ENCODE measurements at regions not wholly inside any gene's neighbourhood (a gene's known extent, or its start where the extent isn't known, plus 50 kb on each side); places are given as distances from the start of the nearest gene placed in this dataset.

DNA sequence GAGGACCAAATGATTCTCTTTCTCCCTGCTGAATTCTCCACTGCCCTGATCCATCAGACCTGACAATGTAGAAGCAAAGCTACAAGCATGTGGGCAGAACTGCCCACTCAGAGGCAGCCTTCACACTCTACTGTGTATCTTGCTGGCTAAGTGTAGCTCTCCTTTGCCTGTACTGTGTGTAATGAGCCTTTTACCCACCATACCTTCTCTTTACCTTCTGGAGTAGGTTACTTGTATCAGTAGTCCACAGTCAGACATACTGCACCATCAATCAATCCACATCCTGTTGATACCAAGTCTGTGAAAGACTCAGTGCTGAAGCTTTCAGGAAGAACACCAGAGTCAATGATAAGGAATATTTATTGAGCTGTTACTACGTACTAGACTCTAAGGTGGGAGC lies 440.7 kb upstream of the ARHGEF26 start (continued):
- TF ChIP-seq, protein P1, sequence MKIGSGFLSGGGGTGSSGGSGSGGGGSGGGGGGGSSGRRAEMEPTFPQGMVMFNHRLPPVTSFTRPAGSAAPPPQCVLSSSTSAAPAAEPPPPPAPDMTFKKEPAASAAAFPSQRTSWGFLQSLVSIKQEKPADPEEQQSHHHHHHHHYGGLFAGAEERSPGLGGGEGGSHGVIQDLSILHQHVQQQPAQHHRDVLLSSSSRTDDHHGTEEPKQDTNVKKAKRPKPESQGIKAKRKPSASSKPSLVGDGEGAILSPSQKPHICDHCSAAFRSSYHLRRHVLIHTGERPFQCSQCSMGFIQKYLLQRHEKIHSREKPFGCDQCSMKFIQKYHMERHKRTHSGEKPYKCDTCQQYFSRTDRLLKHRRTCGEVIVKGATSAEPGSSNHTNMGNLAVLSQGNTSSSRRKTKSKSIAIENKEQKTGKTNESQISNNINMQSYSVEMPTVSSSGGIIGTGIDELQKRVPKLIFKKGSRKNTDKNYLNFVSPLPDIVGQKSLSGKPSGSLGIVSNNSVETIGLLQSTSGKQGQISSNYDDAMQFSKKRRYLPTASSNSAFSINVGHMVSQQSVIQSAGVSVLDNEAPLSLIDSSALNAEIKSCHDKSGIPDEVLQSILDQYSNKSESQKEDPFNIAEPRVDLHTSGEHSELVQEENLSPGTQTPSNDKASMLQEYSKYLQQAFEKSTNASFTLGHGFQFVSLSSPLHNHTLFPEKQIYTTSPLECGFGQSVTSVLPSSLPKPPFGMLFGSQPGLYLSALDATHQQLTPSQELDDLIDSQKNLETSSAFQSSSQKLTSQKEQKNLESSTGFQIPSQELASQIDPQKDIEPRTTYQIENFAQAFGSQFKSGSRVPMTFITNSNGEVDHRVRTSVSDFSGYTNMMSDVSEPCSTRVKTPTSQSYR (CRISPR knock-in tag; IDR thresholded peaks at IDR 0.05), result no peak
- TF ChIP-seq, protein P2, sequence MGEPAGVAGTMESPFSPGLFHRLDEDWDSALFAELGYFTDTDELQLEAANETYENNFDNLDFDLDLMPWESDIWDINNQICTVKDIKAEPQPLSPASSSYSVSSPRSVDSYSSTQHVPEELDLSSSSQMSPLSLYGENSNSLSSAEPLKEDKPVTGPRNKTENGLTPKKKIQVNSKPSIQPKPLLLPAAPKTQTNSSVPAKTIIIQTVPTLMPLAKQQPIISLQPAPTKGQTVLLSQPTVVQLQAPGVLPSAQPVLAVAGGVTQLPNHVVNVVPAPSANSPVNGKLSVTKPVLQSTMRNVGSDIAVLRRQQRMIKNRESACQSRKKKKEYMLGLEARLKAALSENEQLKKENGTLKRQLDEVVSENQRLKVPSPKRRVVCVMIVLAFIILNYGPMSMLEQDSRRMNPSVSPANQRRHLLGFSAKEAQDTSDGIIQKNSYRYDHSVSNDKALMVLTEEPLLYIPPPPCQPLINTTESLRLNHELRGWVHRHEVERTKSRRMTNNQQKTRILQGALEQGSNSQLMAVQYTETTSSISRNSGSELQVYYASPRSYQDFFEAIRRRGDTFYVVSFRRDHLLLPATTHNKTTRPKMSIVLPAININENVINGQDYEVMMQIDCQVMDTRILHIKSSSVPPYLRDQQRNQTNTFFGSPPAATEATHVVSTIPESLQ (CRISPR knock-in tag; IDR thresholded peaks at IDR 0.05), result no peak
- TF ChIP-seq ZNF416 (CRISPR knock-in tag; IDR thresholded peaks at IDR 0.05), result no peak
- no peak for TF ChIP-seq TP53 (CRISPR knock-in tag; IDR thresholded peaks at IDR 0.05)
- no peak for TF ChIP-seq ZNF425 (CRISPR knock-in tag; conservative IDR thresholded peaks at IDR 0.05)
- no peak for TF ChIP-seq ZNF317 (CRISPR knock-in tag; IDR thresholded peaks at IDR 0.05; ENCODE audit: borderline replicate concordance, low read depth)
- TF ChIP-seq E2F1 (CRISPR knock-in tag; IDR thresholded peaks at IDR 0.05), result no peak

GRCh38 chr3:153681057-153681456 lies 440.1 kb upstream of the ARHGEF26 start:
- H3K36me3 Mint-ChIP-seq, result no peaks in the 10 kb centered on the region
- TF ChIP-seq CBFB (CRISPR knock-in tag; IDR thresholded peaks at IDR 0.05; ENCODE audit: low read depth), result no peak
- TF ChIP-seq MYBL2 (CRISPR knock-in tag; IDR thresholded peaks at IDR 0.05), result no peak
- TF ChIP-seq, protein P3, sequence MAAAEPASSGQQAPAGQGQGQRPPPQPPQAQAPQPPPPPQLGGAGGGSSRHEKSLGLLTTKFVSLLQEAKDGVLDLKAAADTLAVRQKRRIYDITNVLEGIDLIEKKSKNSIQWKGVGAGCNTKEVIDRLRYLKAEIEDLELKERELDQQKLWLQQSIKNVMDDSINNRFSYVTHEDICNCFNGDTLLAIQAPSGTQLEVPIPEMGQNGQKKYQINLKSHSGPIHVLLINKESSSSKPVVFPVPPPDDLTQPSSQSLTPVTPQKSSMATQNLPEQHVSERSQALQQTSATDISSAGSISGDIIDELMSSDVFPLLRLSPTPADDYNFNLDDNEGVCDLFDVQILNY (CRISPR knock-in tag; IDR thresholded peaks at IDR 0.05), result no peak
- TF ChIP-seq NFATC4 (CRISPR knock-in tag; IDR thresholded peaks at IDR 0.05), result no peak
- TF ChIP-seq GABPB1 (CRISPR knock-in tag; IDR thresholded peaks at IDR 0.05), result no peak
- TF ChIP-seq ELF4 (CRISPR knock-in tag; IDR thresholded peaks at IDR 0.05; ENCODE audit: low read depth), result no peak
- TF ChIP-seq HMGA2 (CRISPR knock-in tag; IDR thresholded peaks at IDR 0.05), result no peak
- no peak for TF ChIP-seq NR3C1 (CRISPR knock-in tag; conservative IDR thresholded peaks at IDR 0.05; ENCODE audit: low read depth)
- no peak for TF ChIP-seq ZSCAN18 (CRISPR knock-in tag; IDR thresholded peaks at IDR 0.05)
- TF ChIP-seq FOXP1 (CRISPR knock-in tag; IDR thresholded peaks at IDR 0.05; ENCODE audit: borderline replicate concordance), result no peak
- TF ChIP-seq, protein P4, sequence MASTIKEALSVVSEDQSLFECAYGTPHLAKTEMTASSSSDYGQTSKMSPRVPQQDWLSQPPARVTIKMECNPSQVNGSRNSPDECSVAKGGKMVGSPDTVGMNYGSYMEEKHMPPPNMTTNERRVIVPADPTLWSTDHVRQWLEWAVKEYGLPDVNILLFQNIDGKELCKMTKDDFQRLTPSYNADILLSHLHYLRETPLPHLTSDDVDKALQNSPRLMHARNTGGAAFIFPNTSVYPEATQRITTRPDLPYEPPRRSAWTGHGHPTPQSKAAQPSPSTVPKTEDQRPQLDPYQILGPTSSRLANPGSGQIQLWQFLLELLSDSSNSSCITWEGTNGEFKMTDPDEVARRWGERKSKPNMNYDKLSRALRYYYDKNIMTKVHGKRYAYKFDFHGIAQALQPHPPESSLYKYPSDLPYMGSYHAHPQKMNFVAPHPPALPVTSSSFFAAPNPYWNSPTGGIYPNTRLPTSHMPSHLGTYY (CRISPR knock-in tag; IDR thresholded peaks at IDR 0.05), result no peak
- no peak overlapping the region for H3K4me3 Mint-ChIP-seq
- H3K27me3 Mint-ChIP-seq (ENCODE audit: low read depth), result no peaks in the 10 kb centered on the region
- no peak for DNase-seq (ENCODE audit: low spot score)
- no peak for ATAC-seq
- no peaks in the 10 kb centered on the region for H3K4me1 Mint-ChIP-seq
- ChIA-PET POLR2A (no interaction called here), CTCF (no interaction called here)
- peaks cover 7% of the 10 kb centered on the region; the same call in 1 of the 2 replicates for H3K9me3 Mint-ChIP-seq
- H3K27ac Mint-ChIP-seq, result no peak overlapping the region

Measured in WTC11 (cell line).